ENCODE measurements at regions not wholly inside any gene's neighbourhood (a gene's known extent, or its start where the extent isn't known, plus 50 kb on each side); places are given as distances from the start of the nearest gene placed in this dataset.

DNA sequence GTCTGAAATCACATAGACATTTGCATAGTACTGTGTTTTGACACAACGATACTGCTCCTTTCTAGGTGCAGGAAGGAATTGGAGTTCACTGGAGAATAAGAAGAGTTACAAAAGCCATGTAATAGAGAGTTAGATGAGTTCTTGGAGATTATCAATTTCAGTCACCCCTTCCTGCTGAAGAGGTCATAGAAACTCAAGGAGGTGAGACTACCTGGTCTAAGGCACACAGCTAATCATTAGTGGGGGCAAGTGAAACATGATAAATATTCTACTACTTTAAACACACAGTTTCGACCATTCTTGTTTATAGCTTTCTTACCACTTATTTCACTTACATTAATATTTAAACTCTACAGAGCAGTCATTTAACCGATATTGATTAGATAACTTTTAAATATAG, 286.9 kb upstream of the NXPH2 start:
- no peaks in the 10 kb centered on the region for H3K27me3 ChIP-seq (ENCODE audit: low read length)

GRCh38 chr2:139064159-139064558, 284.0 kb upstream of the NXPH2 start:
- Histone ChIP-seq H3K27ac (ENCODE audit: low read depth, low read length) (no peak overlapping the region), H3K4me3 (ENCODE audit: insufficient read depth, low read length, poor library complexity, severe bottlenecking) (no peak overlapping the region), H3K9me2 (replicated peaks; ENCODE audit: insufficient read depth, low read length) (no peaks in the 10 kb centered on the region), H3K9me3 (ENCODE audit: insufficient read depth, low read length) (no peaks in the 10 kb centered on the region), H3K4me2 (ENCODE audit: low read depth, low read length, poor library complexity, severe bottlenecking) (no peak overlapping the region), H2AFZ (ENCODE audit: low read depth, low read length, severe bottlenecking) (no peak overlapping the region), H3K36me3 (ENCODE audit: low read length) (no peaks in the 10 kb centered on the region), H3K79me2 (ENCODE audit: insufficient read depth, low read length) (no peaks in the 10 kb centered on the region), H3K9ac (ENCODE audit: low read length) (no peak overlapping the region), H3K27me3 (ENCODE audit: low read length) (no peaks in the 10 kb centered on the region), H4K20me1 (ENCODE audit: low read depth, low read length) (no peaks in the 10 kb centered on the region), H3F3A (ENCODE audit: insufficient read depth) (no peaks in the 10 kb centered on the region)
- TF ChIP-seq CTCF (IDR thresholded peaks at IDR 0.05; ENCODE audit: insufficient read depth, low read length, poor library complexity, severe bottlenecking): no peak

More for the DNA sequence above, 286.9 kb upstream of the NXPH2 start:
- Histone ChIP-seq H3K27ac (ENCODE audit: low read depth, low read length) (no peak overlapping the region), H3K9me3 (ENCODE audit: insufficient read depth, low read length) (no peaks in the 10 kb centered on the region), H4K20me1 (ENCODE audit: low read depth, low read length) (no peaks in the 10 kb centered on the region), H3F3A (ENCODE audit: insufficient read depth) (no peaks in the 10 kb centered on the region), H3K4me3 (ENCODE audit: insufficient read depth, low read length, poor library complexity, severe bottlenecking) (no peak overlapping the region), H3K9ac (ENCODE audit: low read length) (no peak overlapping the region), H3K4me2 (ENCODE audit: low read depth, low read length, poor library complexity, severe bottlenecking) (no peak overlapping the region), H3K9me2 (replicated peaks; ENCODE audit: insufficient read depth, low read length) (no peaks in the 10 kb centered on the region), H3K79me2 (ENCODE audit: insufficient read depth, low read length) (no peaks in the 10 kb centered on the region), H2AFZ (ENCODE audit: low read depth, low read length, severe bottlenecking) (no peak overlapping the region), H3K36me3 (ENCODE audit: low read length) (no peaks in the 10 kb centered on the region)
- TF ChIP-seq CTCF (IDR thresholded peaks at IDR 0.05; ENCODE audit: insufficient read depth, low read length, poor library complexity, severe bottlenecking) (no peak), EZH2phosphoT487 (conservative IDR thresholded peaks at IDR 0.05; ENCODE audit: low read length) (no peak)

GRCh38 chr2:139059617-139060016, 279.4 kb upstream of the NXPH2 start:
- H3K27me3 ChIP-seq (ENCODE audit: low read length): no peaks in the 10 kb centered on the region
- H3K4me2 ChIP-seq (ENCODE audit: low read depth, low read length, poor library complexity, severe bottlenecking): no peak overlapping the region
- H3K27ac ChIP-seq (ENCODE audit: low read depth, low read length): no peak overlapping the region
- no peak overlapping the region for H2AFZ ChIP-seq (ENCODE audit: low read depth, low read length, severe bottlenecking)
- no peaks in the 10 kb centered on the region for H3K36me3 ChIP-seq (ENCODE audit: low read length)
- H3K9me2 ChIP-seq (replicated peaks; ENCODE audit: insufficient read depth, low read length): no peaks in the 10 kb centered on the region
- no peaks in the 10 kb centered on the region for H3F3A ChIP-seq (ENCODE audit: insufficient read depth)
- no peaks in the 10 kb centered on the region for H4K20me1 ChIP-seq (ENCODE audit: low read depth, low read length)
- no peak overlapping the region for H3K4me3 ChIP-seq (ENCODE audit: insufficient read depth, low read length, poor library complexity, severe bottlenecking)
- no peak overlapping the region for H3K9ac ChIP-seq (ENCODE audit: low read length)
- TF ChIP-seq CTCF (IDR thresholded peaks at IDR 0.05; ENCODE audit: insufficient read depth, low read length, poor library complexity, severe bottlenecking): no peak
- TF ChIP-seq EZH2phosphoT487 (conservative IDR thresholded peaks at IDR 0.05; ENCODE audit: low read length): no peak
- H3K79me2 ChIP-seq (ENCODE audit: insufficient read depth, low read length): no peaks in the 10 kb centered on the region
- H3K9me3 ChIP-seq (ENCODE audit: insufficient read depth, low read length): no peaks in the 10 kb centered on the region

DNA sequence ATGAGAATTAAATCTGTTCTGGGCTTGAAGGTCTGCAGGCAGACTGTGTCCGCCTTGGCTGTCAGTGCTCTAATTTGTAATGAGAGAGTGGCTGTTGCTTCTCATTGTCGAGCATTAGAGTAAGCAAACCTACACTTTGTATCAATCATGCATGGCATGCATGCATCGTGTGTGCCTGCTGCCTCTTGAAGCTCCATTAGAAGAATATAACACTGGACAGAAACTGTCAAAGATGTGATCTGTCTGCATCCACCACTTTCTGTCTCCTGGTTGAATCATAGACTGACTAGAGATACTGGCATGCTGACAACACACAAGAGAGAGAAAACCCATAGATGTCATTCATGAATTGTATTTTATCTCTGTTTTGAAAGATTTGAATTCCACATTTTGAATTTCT, 275.0 kb upstream of the NXPH2 start:
- Histone ChIP-seq H3K4me3 (ENCODE audit: insufficient read depth, low read length, poor library complexity, severe bottlenecking) (no peak overlapping the region), H3F3A (ENCODE audit: insufficient read depth) (no peaks in the 10 kb centered on the region), H3K36me3 (ENCODE audit: low read length) (no peaks in the 10 kb centered on the region), H3K27ac (ENCODE audit: low read depth, low read length) (no peak overlapping the region), H3K4me2 (ENCODE audit: low read depth, low read length, poor library complexity, severe bottlenecking) (no peak overlapping the region), H3K9me2 (replicated peaks; ENCODE audit: insufficient read depth, low read length) (no peaks in the 10 kb centered on the region), H4K20me1 (ENCODE audit: low read depth, low read length) (no peaks in the 10 kb centered on the region), H3K9ac (ENCODE audit: low read length) (no peak overlapping the region), H2AFZ (ENCODE audit: low read depth, low read length, severe bottlenecking) (no peak overlapping the region), H3K9me3 (ENCODE audit: insufficient read depth, low read length) (no peaks in the 10 kb centered on the region), H3K79me2 (ENCODE audit: insufficient read depth, low read length) (no peaks in the 10 kb centered on the region), H3K27me3 (ENCODE audit: low read length) (no peaks in the 10 kb centered on the region)
- TF ChIP-seq CTCF (IDR thresholded peaks at IDR 0.05; ENCODE audit: insufficient read depth, low read length, poor library complexity, severe bottlenecking) (no peak), EZH2phosphoT487 (conservative IDR thresholded peaks at IDR 0.05; ENCODE audit: low read length) (no peak)
